Astrocyte (in vitro differentiated cells and primary cell): ENCODE measurements at regions not wholly inside any gene's neighbourhood (a gene's known extent, or its start where the extent isn't known, plus 50 kb on each side); places are given as distances from the start of the nearest gene placed in this dataset.

Experiments
- CTCF ChIP-seq: IDR thresholded peaks from 2 replicates; pipeline ENCODE4 v1.5.1; 2011; ENCODE audit warnings: low read depth, mild to moderate bottlenecking, inconsistent platforms, low read length, moderate library complexity; ENCODE audit not compliant: insufficient read depth
- EZH2 ChIP-seq: IDR thresholded peaks from 2 replicates; pipeline ENCODE4 v1.6.1; 2012; ENCODE audit warnings: mild to moderate bottlenecking, low read length, inconsistent platforms; ENCODE audit not compliant: insufficient read depth

- TF ChIP-seq CTCF (no peak), EZH2 (no peak)
Measured at GRCh38 chr20:56842056-56842455, 212.9 kb downstream of the TFAP2C start.
